IPS-15b (cell line): ENCODE measurements at regions not wholly inside any gene's neighbourhood (a gene's known extent, or its start where the extent isn't known, plus 50 kb on each side); places are given as distances from the start of the nearest gene placed in this dataset.
"Not testable (repeated sequence)": the region's sequence is repeated elsewhere in the genome, so short reads cannot be mapped to it uniquely, and the experiment has no call there.

Experiments
- H3K27me3 ChIP-seq: one replicate; pipeline ENCODE4 v1.6.1; 2013; ENCODE audit warnings: low read length; ENCODE audit not compliant: control insufficient read depth, insufficient read depth
- H3K36me3 ChIP-seq: one replicate; pipeline ENCODE4 v1.6.1; 2013; ENCODE audit warnings: low read length; ENCODE audit not compliant: control insufficient read depth, insufficient read depth
- H3K4me1 ChIP-seq: one replicate; pipeline ENCODE4 v1.6.1; 2013; ENCODE audit warnings: mild to moderate bottlenecking, low read length; ENCODE audit not compliant: control insufficient read depth, insufficient read depth
- H3K4me3 ChIP-seq: one replicate; pipeline ENCODE4 v1.5.1; 2013; ENCODE audit warnings: low read depth, low read length
- H3K9ac ChIP-seq: one replicate; pipeline ENCODE4 v1.6.1; 2013; ENCODE audit warnings: low read depth, mild to moderate bottlenecking, low read length
- H3K9me3 ChIP-seq: one replicate; pipeline ENCODE4 v1.6.1; 2013; ENCODE audit warnings: mild to moderate bottlenecking, low read length; ENCODE audit not compliant: control insufficient read depth, insufficient read depth

DNA sequence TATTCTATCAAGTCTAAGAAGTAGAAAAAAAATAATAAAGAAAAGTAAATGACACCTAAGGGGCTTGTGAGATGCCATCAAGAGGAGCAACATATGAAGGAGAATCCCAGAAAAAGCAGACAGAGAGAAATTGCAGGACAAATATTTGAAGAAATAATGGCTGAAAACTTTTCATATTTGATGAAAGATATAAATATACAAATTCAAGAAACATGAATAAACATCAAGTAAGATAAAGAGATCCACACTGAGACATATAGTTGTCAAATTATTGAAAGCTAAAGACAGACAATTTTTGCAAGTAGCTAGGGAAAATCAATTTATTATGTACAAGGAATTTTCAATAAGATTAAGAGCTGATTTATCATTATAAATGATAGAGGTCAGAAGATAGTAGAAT, 558.0 kb downstream of the ZWINT start:
- no peaks in the 10 kb centered on the region for H3K36me3 ChIP-seq
- no peaks in the 10 kb centered on the region for H3K27me3 ChIP-seq
- H3K4me3 ChIP-seq: no peak overlapping the region
- no peak overlapping the region for H3K9ac ChIP-seq
- no peaks in the 10 kb centered on the region for H3K9me3 ChIP-seq
- no peaks in the 10 kb centered on the region for H3K4me1 ChIP-seq

DNA sequence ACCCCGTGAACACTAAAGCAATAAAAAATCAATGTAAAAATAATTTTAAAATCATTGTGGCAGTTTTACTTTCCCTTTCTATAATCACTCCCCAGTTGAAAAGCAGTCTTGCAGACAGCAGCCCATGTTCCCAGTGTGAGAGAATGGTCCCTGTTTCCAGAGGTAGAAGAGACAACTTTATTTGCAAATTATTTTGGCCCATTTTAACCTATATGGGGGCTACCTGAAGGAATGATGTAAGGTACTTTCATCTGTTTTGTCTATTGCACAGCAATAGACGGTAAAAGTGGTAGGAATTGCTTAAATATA, 559.8 kb downstream of the ZWINT start:
- no peaks in the 10 kb centered on the region for H3K27me3 ChIP-seq
- H3K4me3 ChIP-seq: no peak overlapping the region
- no peak overlapping the region for H3K9ac ChIP-seq
- H3K9me3 ChIP-seq: no peaks in the 10 kb centered on the region
- H3K4me1 ChIP-seq: no peaks in the 10 kb centered on the region
- H3K36me3 ChIP-seq: no peaks in the 10 kb centered on the region

DNA sequence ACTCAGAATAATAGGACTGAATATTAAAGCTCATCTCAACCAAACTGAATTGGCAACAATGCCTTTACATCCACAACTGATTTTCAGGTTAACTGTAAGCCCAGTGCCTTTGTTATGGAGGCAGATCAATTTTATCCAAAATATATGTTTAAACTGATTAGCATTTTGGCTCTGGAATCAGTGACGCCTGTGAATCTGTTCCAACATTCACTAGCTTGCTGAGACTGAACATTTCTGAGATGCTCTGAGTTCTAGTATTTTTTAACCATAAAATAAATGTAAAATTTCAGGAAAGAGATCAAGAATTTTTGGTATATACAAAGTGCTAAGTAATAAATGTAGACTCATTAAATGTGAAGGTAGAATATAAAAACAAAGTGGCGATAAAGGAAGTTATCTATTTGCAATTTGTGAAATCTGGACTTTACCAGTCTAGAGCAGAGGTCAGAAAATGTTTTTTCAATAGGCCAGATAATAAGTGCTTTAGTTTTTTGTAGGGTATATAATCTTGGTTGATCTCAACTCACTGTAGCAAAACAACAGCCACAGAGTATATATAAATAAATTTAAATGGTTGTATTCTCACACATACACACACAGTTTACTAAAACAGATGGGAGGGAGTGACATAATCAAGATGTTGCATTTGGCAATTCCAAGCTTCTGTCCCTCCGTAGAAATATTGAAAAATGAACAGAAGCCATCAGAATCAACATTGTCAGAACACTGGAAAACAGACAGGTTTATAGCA, 560.3 kb downstream of the ZWINT start:
- no peak overlapping the region for H3K9ac ChIP-seq
- H3K4me1 ChIP-seq: no peaks in the 10 kb centered on the region
- H3K4me3 ChIP-seq: no peak overlapping the region
- no peaks in the 10 kb centered on the region for H3K36me3 ChIP-seq
- no peaks in the 10 kb centered on the region for H3K9me3 ChIP-seq
- no peaks in the 10 kb centered on the region for H3K27me3 ChIP-seq

DNA sequence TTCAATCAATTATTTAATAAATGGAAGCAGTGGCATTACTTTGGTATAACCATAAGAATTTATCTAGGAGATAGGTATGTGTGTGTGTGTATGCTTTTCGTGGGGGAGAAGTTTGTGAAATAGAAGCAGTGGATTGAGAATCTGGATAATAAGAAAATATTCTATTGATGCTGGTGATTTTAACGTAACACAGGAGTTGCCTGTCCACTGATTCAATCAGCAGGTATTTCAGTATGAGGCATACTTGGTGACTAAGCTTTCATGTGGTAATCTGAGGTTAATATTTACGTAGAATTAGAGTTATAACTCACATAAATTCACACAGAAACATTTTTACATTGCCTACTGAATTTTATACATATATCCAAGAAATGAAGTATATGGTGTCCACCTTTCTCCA, 568.0 kb downstream of the ZWINT start:
- H3K9ac ChIP-seq: no peak overlapping the region
- H3K4me1 ChIP-seq: no peaks in the 10 kb centered on the region
- H3K9me3 ChIP-seq: no peaks in the 10 kb centered on the region
- no peaks in the 10 kb centered on the region for H3K36me3 ChIP-seq
- no peak overlapping the region for H3K4me3 ChIP-seq
- H3K27me3 ChIP-seq: no peaks in the 10 kb centered on the region

DNA sequence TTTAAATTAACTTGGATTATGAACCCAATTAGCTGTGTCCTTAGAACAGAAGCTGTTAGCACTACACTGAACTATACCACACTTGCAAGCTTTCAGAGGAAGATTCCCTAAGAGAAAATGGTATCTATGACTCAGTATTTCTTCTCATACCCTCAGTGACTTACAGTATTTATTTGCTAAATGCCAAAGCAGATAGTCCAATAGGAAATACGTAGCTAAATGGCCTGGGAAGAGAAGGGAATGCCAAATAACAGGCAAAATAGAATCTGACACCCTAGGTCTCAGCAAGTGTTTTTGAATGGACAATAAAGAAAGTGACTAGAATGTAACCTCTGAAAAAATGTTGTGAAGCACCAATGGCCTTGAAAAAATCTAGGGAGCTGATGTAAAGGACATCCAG, 570.8 kb downstream of the ZWINT start:
- H3K4me3 ChIP-seq, H3K4me1 ChIP-seq, H3K36me3 ChIP-seq, H3K9ac ChIP-seq, H3K9me3 ChIP-seq, H3K27me3 ChIP-seq: not testable (repeated sequence)

DNA sequence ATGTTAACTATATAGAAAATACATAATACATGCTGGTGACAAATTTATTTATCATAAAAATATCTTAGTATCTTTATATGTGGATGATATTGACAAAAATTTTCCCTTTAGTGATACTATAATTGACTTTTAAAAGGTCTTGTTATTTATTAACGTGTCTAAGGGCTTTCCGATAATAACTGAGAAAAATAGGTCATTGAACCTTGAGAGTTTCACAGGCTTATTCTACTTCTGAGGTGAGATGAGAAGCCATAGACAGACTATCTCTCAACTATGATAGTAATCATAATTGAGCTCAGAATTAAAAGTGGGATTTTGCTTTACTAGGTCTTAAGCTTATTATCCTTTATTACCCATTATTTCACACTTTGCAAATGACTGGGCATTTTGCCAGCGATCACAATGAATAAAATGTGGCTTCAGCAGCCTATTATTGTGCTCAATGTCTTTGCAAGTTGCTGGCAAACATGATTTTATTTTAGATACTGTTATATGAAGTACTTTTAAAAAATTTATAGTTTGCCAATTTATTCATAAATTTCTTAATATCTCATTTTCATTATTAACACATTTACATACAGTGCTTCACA, 574.5 kb downstream of the ZWINT start:
- Histone ChIP-seq H3K9ac (no peak overlapping the region), H3K4me1 (no peaks in the 10 kb centered on the region), H3K27me3 (no peaks in the 10 kb centered on the region), H3K9me3 (no peaks in the 10 kb centered on the region), H3K4me3 (no peak overlapping the region), H3K36me3 (no peaks in the 10 kb centered on the region)

DNA sequence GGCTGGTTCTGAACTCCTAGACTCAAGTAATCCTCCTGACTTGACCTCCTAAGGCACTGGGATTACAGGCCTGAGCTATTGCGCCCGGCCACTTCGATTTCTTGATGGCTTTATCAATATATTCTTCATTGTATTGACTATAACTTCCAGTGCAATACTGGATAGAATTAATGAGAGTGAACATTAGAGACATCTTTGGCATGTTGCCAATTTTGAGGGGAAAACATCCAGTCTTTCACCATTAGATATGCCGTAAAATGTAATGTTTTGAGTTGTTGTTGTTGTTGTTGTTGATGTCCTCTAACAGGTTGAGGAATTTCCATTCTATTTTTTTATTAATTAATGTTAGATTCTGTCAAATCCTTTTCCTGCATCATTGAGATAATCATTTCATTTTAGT, 578.9 kb downstream of the ZWINT start:
- H3K4me1 ChIP-seq: no peaks in the 10 kb centered on the region
- H3K36me3 ChIP-seq: no peaks in the 10 kb centered on the region
- no peak overlapping the region for H3K9ac ChIP-seq
- no peaks in the 10 kb centered on the region for H3K9me3 ChIP-seq
- H3K4me3 ChIP-seq: no peak overlapping the region
- H3K27me3 ChIP-seq: no peaks in the 10 kb centered on the region

DNA sequence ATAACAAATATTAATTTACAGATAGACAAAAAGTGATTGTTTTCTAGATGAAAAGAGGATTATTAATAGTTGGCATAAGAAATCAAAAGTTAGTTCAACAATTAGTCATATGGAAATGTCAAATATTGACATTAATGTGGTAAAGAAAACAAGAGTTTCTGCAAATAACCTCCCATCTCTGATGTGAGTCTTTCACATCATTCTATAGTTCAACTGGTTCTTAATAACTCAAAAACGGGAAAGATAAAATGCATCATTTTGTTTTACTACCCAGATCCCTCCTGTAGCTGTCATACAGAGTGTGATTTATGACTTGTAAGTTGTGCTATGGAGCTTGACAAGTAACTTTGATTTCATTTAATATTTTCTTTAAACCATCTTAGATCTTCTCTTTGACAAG, 594.8 kb downstream of the ZWINT start:
- no peaks in the 10 kb centered on the region for H3K4me1 ChIP-seq
- H3K27me3 ChIP-seq: no peaks in the 10 kb centered on the region
- H3K9me3 ChIP-seq: no peaks in the 10 kb centered on the region
- H3K36me3 ChIP-seq: no peaks in the 10 kb centered on the region
- H3K9ac ChIP-seq: no peak overlapping the region
- H3K4me3 ChIP-seq: no peak overlapping the region

DNA sequence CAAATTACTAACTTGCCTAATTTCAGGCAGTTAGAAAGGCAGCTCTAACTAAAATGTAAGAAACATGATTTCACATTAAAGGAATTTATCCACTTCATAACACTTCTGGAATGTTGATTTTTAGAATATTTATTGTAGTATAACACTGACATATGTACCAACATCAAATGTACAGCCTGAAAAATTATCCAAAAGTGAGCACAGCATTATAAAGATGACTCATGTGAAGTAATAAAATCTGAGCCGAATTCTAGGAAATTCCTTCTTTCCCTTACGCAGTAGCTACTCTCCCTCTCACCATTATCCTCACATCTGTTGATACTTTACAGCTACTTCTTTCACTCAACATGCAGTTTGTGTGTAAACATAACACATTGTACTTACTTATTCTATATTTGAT, 610.6 kb downstream of the ZWINT start:
- no peaks in the 10 kb centered on the region for H3K9me3 ChIP-seq
- H3K27me3 ChIP-seq: no peaks in the 10 kb centered on the region
- H3K4me1 ChIP-seq: no peaks in the 10 kb centered on the region
- H3K36me3 ChIP-seq: no peaks in the 10 kb centered on the region
- H3K4me3 ChIP-seq: no peak overlapping the region
- no peak overlapping the region for H3K9ac ChIP-seq

DNA sequence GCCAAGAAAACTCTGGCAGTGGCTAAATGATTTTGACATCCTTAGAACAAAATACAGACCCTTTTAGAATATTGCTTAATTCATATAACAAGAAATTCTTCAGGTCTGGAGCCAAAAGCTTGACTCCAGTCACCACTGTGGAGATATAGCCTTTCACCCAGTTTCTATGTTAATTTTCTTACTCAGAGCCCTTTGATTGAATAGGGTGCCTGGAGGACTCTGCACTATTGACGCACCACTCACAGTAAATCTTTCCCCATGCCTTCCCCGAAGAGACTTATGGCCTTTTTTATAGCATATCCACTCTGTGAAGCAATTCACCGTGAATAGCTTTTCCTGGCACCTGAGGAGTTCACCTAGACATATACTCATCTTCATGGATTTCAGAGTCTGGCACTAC, 613.8 kb downstream of the ZWINT start:
- Histone ChIP-seq H3K36me3 (no peaks in the 10 kb centered on the region), H3K9ac (no peak overlapping the region), H3K4me3 (no peak overlapping the region), H3K9me3 (no peaks in the 10 kb centered on the region), H3K27me3 (no peaks in the 10 kb centered on the region), H3K4me1 (no peaks in the 10 kb centered on the region)

DNA sequence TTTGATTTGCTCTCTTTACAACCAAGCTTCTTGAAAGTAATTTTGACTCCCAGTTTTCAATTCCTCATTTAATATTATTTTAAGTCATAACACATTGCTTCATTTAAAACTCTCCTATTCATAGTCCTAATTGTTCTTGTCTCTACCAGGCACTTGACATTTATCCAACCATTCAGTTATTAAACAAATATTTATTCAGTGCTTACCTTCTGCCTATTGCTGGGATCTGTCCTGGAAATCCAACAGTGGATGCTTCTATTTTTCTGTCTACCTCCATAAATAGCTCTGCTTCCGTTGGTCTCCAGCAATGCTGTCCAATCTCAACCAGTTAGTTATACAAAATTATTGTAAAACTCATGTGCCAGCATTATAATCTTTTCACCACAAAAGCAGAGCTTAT, 615.1 kb downstream of the ZWINT start:
- no peaks in the 10 kb centered on the region for H3K27me3 ChIP-seq
- no peaks in the 10 kb centered on the region for H3K4me1 ChIP-seq
- no peaks in the 10 kb centered on the region for H3K9me3 ChIP-seq
- no peak overlapping the region for H3K9ac ChIP-seq
- H3K36me3 ChIP-seq: no peaks in the 10 kb centered on the region
- H3K4me3 ChIP-seq: no peak overlapping the region

DNA sequence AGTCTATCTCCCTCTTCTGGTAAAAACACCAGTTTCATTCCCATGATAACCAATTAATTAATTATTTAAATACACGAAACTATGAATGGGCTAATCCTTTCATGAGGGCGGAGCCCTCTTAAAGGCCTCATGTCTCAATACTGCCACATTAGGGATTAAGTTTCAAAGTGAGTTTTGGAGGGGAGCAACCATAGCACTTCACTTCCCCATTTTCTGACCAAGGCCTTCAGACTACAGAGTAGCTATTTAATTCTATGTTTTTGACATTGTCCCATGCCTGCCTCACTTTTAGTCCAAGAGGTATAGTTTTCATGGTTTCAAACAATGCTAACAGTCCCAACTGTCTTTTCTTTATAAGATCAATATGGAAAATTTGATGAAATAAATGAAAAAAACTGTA, 618.6 kb downstream of the ZWINT start:
- no peak overlapping the region for H3K4me3 ChIP-seq
- no peaks in the 10 kb centered on the region for H3K27me3 ChIP-seq
- no peaks in the 10 kb centered on the region for H3K9me3 ChIP-seq
- no peak overlapping the region for H3K9ac ChIP-seq
- H3K36me3 ChIP-seq: no peaks in the 10 kb centered on the region
- H3K4me1 ChIP-seq: no peaks in the 10 kb centered on the region
